ENCODE measurements at regions not wholly inside any gene's neighbourhood (a gene's known extent, or its start where the extent isn't known, plus 50 kb on each side); places are given as distances from the start of the nearest gene placed in this dataset.

- no peak for DNase-seq (ENCODE audit: low read depth)
- H3K4me3 ChIP-seq (ENCODE audit: low read depth, low read length) = no peak overlapping the region
- TF ChIP-seq MYC (IDR thresholded peaks at IDR 0.05; ENCODE audit: low read depth, low read length) (no peak), POLR2A (IDR thresholded peaks at IDR 0.05; ENCODE audit: extremely low read depth, insufficient read length) (no peak), MAX (IDR thresholded peaks at IDR 0.05; ENCODE audit: low read depth, low read length) (no peak), CTCF (IDR thresholded peaks at IDR 0.05; ENCODE audit: low read depth, low read length) (no peak)
Measured at GRCh38 chr7:116188-116981, 76.0 kb upstream of the FAM20C start.

GRCh38 chr7:117836-118614 is 74.3 kb upstream of the FAM20C start:
- H3K4me3 ChIP-seq (ENCODE audit: low read depth, low read length) = no peak overlapping the region
- DNase-seq (ENCODE audit: low read depth) = no peak
- TF ChIP-seq CTCF (IDR thresholded peaks at IDR 0.05; ENCODE audit: low read depth, low read length) = no peak
- no peak for TF ChIP-seq MYC (IDR thresholded peaks at IDR 0.05; ENCODE audit: low read depth, low read length)
- no peak for TF ChIP-seq MAX (IDR thresholded peaks at IDR 0.05; ENCODE audit: low read depth, low read length)
- TF ChIP-seq POLR2A (IDR thresholded peaks at IDR 0.05; ENCODE audit: extremely low read depth, insufficient read length) = no peak

GRCh38 chr7:118615-119391 is 73.6 kb upstream of the FAM20C start:
- H3K4me3 ChIP-seq (ENCODE audit: low read depth, low read length) = no peak overlapping the region
- no peak for TF ChIP-seq MAX (IDR thresholded peaks at IDR 0.05; ENCODE audit: low read depth, low read length)
- no peak for TF ChIP-seq MYC (IDR thresholded peaks at IDR 0.05; ENCODE audit: low read depth, low read length)
- no peak for TF ChIP-seq CTCF (IDR thresholded peaks at IDR 0.05; ENCODE audit: low read depth, low read length)
- no peak for TF ChIP-seq POLR2A (IDR thresholded peaks at IDR 0.05; ENCODE audit: extremely low read depth, insufficient read length)
- peak; percentile 74 for DNase-seq (ENCODE audit: low read depth)

GRCh38 chr7:119392-120163 is 72.8 kb upstream of the FAM20C start:
- peak; percentile 60 for DNase-seq (ENCODE audit: low read depth)
- H3K4me3 ChIP-seq (ENCODE audit: low read depth, low read length) = no peak overlapping the region
- peak; percentile 63 for TF ChIP-seq MAX (IDR thresholded peaks at IDR 0.05; ENCODE audit: low read depth, low read length)
- no peak; the same call in 1 of the 2 replicates for TF ChIP-seq MYC (IDR thresholded peaks at IDR 0.05; ENCODE audit: low read depth, low read length)
- TF ChIP-seq POLR2A (IDR thresholded peaks at IDR 0.05; ENCODE audit: extremely low read depth, insufficient read length) = no peak
- TF ChIP-seq CTCF (IDR thresholded peaks at IDR 0.05; ENCODE audit: low read depth, low read length) = no peak

All from NB4 (cell line).